HUES64 (cell line): ENCODE measurements at regions not wholly inside any gene's neighbourhood (a gene's known extent, or its start where the extent isn't known, plus 50 kb on each side); places are given as distances from the start of the nearest gene placed in this dataset.

ENCODE experiments used
- H3K27ac ChIP-seq: 2 replicates; pipeline ENCODE4 v1.7.0; 2013; ENCODE audit warnings: low read depth, low read length, inconsistent platforms
- H3K27me3 ChIP-seq: 2 replicates; pipeline ENCODE4 v1.6.1; 2013; ENCODE audit warnings: mild to moderate bottlenecking, low read length; ENCODE audit not compliant: insufficient read depth
- H3K36me3 ChIP-seq: 2 replicates; pipeline ENCODE4 v1.6.1; 2013; ENCODE audit warnings: mild to moderate bottlenecking, low read length; ENCODE audit not compliant: insufficient read depth
- H3K4me1 ChIP-seq: 2 replicates; pipeline ENCODE4 v1.6.1; 2013; ENCODE audit warnings: mild to moderate bottlenecking, low read length, moderate library complexity; ENCODE audit not compliant: insufficient read depth
- H3K4me3 ChIP-seq: 2 replicates; pipeline ENCODE4 v1.5.1; 2013; ENCODE audit warnings: mild to moderate bottlenecking, low read length, moderate library complexity
- H3K9ac ChIP-seq: 2 replicates; pipeline ENCODE4 v1.6.1; 2013; ENCODE audit warnings: mild to moderate bottlenecking, low read depth, low read length
- H3K9me3 ChIP-seq: 2 replicates; pipeline ENCODE4 v1.6.1; 2013; ENCODE audit warnings: low read depth, low read length; ENCODE audit not compliant: insufficient read depth
- WGBS: fragments of 150-250, 120-280 bp; methylation state at CpG from one replicate; pipeline ENCODE4 v1.1.7; 2013; ENCODE audit warnings: missing lambda C conversion rate; 5-methylcytosine and 5-hydroxymethylcytosine counted together

DNA sequence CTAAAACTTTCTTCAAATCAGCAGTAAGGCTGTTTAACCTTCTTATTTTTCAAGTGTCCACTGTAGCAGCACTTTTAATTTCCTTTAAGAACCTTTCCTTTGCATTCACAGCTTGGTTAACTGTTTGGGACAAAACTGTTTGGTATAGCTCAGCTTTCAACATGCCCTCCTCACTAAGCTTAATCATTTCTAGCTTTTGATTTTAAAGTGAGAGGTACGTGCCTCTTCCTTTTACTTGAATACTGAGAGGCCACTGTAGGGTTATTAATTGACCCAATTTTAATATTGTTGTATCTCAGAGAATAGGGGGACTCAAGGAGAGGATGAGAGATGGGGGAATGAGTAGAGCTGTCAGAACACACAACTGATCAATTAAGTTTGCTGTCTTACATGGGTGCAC, 129.5 kb upstream of the MMS22L start:
- no peaks in the 10 kb centered on the region for H3K9me3 ChIP-seq
- H3K27me3 ChIP-seq: no peaks in the 10 kb centered on the region
- H3K36me3 ChIP-seq: no peaks in the 10 kb centered on the region
- no peak overlapping the region for H3K9ac ChIP-seq
- WGBS: no CpG with 5 or more reads among the region's 1 CpG
- no peak overlapping the region for H3K27ac ChIP-seq
- peaks cover 9% of the 10 kb centered on the region; the same call in 1 of the 2 replicates for H3K4me1 ChIP-seq
- no peak overlapping the region for H3K4me3 ChIP-seq

DNA sequence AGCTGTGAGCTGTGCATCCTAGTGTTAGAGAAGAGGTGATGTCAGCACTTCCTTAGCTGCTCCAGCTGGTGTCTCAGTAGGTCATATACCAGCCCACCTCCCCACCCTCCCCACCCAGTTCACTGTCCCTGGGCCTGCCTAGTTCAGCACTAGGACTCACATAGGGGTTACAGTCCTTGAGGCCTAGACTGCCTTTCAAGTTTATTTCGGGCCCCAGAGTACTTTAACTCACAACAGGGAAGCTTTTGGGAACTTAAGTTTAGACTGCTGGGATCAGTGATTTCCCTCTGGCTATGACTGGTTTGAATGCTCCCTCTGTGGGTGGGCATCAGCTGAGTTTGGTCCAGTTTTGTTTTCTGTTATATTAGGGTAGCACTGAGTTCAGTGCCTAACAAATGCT, 139.2 kb upstream of the MMS22L start:
- 38% methylated on average over 1 of the region's 1 CpG for WGBS
- Histone ChIP-seq H3K27me3 (peaks cover 79% of the 10 kb centered on the region), H3K27ac (no peak overlapping the region)

DNA sequence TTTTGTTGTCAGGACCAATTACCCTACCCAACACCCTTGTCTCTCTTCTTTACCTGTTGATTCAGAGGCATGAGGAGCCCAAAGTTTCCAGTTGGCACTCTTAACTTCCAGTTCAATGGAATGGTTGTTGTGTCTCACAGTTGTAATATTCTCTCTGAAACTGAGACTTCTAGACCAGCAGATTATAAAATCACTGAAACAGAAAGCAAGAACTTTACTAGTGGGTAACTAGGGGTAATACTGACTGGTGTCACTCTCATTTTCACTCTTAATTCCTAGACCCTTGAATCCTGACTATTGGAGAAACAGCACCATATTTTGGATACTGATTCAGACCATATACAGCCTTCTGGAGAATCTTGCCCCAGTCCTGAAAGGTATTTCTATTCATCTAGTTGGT, 140.2 kb upstream of the MMS22L start:
- H3K27me3 ChIP-seq: peaks cover 84% of the 10 kb centered on the region
- H3K27ac ChIP-seq: no peak overlapping the region
- no peaks in the 10 kb centered on the region for H3K9me3 ChIP-seq
- H3K9ac ChIP-seq: no peak overlapping the region
- no peaks in the 10 kb centered on the region for H3K4me1 ChIP-seq
- no peak overlapping the region for H3K4me3 ChIP-seq
- H3K36me3 ChIP-seq: no peaks in the 10 kb centered on the region

More for the DNA sequence above, 139.2 kb upstream of the MMS22L start:
- Histone ChIP-seq H3K36me3 (no peaks in the 10 kb centered on the region), H3K9ac (no peak overlapping the region), H3K9me3 (no peaks in the 10 kb centered on the region), H3K4me1 (no peaks in the 10 kb centered on the region), H3K4me3 (no peak overlapping the region)

DNA sequence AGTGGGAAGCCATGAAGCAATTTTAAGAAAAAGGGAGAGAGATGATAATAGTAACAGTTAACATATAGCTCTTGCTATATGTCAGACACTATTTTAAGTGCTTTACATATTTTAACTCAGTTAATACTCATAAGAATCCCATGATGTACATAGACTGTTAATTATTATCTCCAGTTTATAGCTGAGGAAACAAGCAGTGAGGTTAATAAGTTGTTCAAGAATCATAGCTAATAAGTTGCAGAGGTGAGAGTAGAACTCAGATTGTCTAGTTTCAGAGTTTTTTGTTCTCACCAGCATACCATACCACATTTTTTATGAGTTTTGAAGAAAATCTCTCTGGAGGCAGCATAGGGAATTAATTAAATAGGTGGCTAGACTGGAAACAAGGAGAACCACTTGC, 144.6 kb upstream of the MMS22L start:
- H3K9me3 ChIP-seq: no peaks in the 10 kb centered on the region
- no peak overlapping the region for H3K4me3 ChIP-seq
- H3K36me3 ChIP-seq: no peaks in the 10 kb centered on the region
- H3K27ac ChIP-seq: no peak overlapping the region
- H3K4me1 ChIP-seq: no peaks in the 10 kb centered on the region
- H3K27me3 ChIP-seq: peaks cover 49% of the 10 kb centered on the region
- H3K9ac ChIP-seq: no peak overlapping the region

DNA sequence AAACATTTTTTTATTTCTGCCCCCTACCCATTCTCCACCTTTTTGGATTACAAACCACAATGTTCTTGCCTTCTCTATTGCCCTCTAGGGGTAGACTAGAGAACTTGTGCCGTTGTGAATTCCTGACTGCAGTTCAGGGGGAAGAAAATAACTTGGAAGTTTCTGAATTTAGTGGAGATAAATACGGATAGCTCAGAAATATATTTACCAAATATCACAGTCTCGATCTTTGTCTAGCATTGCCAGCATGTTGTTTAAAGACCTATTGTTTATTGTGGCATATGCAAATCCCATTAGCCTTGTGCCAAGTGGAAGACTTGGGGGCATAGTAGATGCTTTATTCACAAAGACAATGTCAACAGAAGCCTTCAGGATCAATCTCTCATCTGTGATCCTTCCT, 154.1 kb upstream of the MMS22L start:
- Histone ChIP-seq H3K4me3 (no peak overlapping the region), H3K9me3 (no peaks in the 10 kb centered on the region), H3K4me1 (peaks cover 6% of the 10 kb centered on the region; the same call in 1 of the 2 replicates), H3K9ac (no peak overlapping the region), H3K36me3 (no peaks in the 10 kb centered on the region), H3K27me3 (no peaks in the 10 kb centered on the region; the same call in 1 of the 2 replicates), H3K27ac (no peak overlapping the region)
- WGBS: 75% methylated on average over 1 of the region's 3 CpGs

DNA sequence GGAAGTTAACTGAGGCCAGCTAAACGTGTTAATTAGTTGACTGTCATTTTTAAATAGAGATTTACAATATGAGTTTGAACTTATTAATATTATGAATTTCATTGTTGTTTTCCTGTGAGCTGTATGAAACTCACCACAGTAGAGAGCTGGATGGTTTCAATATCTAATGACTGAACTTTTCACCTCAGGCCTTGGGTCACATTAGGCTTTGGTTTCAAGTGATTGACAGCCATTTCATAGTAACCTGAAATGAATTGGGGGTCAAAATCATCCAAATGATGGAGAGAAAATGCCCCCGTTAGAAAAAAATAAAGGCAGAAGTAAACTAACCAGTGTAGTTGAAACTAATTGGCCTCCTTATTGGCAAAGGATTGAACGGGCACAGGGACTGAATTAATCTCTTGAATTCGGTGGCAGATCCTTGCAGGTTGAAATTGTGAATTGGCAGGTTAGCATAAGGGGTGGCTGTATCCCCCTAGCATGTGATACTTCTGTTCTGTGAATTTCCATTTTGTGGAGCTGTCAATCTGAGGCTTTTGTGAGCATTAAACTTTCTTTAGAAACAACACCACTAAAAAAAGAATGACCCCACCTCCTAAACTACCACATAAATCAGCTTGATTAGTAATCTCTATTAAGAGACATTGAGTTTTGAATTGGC, 155.1 kb upstream of the MMS22L start:
- H3K27ac ChIP-seq: no peak overlapping the region
- H3K9ac ChIP-seq: no peak overlapping the region
- H3K36me3 ChIP-seq: no peaks in the 10 kb centered on the region
- 92% methylated on average over 4 of the region's 4 CpGs for WGBS
- H3K4me3 ChIP-seq: no peak overlapping the region
- no peaks in the 10 kb centered on the region for H3K9me3 ChIP-seq
- peaks cover 13% of the 10 kb centered on the region for H3K4me1 ChIP-seq
- no peaks in the 10 kb centered on the region; the same call in 1 of the 2 replicates for H3K27me3 ChIP-seq

DNA sequence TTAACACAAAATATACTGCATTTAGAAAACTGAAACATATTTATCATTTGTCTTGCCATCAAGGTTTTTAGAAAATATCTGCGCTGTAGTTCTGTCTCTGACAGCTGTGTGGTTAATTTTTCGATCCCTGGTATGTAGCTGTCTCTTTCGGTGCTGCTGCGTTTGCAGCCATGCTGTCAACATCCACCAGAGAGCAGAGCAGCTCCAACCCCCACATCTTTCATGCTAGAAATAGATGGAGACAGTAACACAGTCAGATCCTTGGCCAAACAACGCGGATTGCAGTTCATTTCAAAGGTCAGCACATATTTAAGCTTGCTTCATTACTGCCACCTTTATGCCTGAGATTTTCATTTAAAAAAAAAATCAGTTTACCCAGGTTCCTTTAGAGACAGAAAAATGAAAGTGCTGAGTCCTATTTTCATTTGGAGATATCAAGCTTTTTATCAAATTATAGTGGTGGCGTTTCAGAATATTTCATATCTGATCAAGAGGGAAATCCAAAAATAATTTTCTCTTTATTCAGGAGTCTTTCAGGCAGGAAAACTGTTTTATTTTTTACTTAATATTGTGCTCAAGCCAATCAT, 157.7 kb upstream of the MMS22L start:
- H3K4me3 ChIP-seq: no peak overlapping the region
- H3K9me3 ChIP-seq: no peaks in the 10 kb centered on the region
- H3K36me3 ChIP-seq: no peaks in the 10 kb centered on the region
- H3K27ac ChIP-seq: no peak overlapping the region
- no peaks in the 10 kb centered on the region for H3K27me3 ChIP-seq
- peaks cover 24% of the 10 kb centered on the region for H3K4me1 ChIP-seq
- 43% methylated on average over 6 of the region's 7 CpGs for WGBS
- no peak overlapping the region for H3K9ac ChIP-seq

DNA sequence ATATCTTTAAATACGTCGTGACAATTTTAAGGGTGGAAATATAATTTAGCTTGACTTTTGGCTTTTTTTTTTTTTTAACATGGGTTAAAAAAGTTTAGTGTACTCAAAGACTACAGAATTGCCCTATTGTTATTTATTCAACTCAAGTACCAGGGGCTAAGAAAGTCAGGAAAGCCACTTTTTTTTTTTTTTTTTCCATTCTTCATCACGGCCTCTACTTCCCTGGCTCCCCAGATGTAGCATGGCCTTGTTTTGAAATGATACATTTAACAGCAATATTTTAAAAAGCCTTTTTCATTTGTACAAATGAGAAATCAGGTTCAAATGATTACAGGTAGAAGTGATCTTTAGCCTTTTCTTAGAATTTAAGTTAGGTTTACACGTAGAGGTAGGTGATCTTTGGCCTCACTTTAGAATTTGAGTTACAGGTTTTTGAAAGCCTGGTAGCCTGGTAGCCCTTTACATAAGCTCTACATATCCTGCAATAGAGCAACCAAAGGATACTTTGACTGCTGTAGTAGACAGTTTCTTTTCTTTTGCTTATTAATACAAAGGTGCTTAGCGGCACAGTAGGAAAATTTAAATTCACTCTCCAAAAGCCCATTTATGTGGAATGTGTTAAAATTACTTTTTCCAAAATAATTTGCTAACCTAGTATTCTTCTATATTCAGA, 160.5 kb upstream of the MMS22L start:
- Histone ChIP-seq H3K27ac (peak overlapping the region; percentile 27; the same call in 1 of the 2 replicates), H3K36me3 (no peaks in the 10 kb centered on the region), H3K9me3 (no peaks in the 10 kb centered on the region), H3K27me3 (no peaks in the 10 kb centered on the region), H3K4me3 (no peak overlapping the region), H3K4me1 (peaks cover 21% of the 10 kb centered on the region), H3K9ac (no peak overlapping the region)
- WGBS: 62% methylated on average over 3 of the region's 5 CpGs

DNA sequence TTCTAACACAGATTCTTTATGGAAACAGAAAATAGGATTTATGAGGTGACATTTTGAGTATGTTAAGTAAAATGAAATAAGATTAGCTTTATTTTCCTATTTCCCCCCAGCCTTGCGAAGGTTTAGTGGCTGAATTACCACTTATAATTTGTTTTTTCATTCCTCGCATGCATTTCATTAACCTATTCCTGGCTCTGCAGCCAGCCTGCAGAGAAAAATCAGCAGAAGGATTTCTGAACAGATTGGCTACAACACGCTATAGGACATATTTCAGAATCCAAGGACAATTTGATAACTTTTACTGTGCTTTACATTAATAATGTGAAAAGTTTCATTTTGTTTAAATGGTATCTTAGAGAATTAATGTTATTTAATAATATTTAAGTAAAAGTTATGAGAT, 162.4 kb upstream of the MMS22L start:
- no peak overlapping the region for H3K9ac ChIP-seq
- no peaks in the 10 kb centered on the region for H3K36me3 ChIP-seq
- peaks cover 21% of the 10 kb centered on the region for H3K4me1 ChIP-seq
- no peaks in the 10 kb centered on the region for H3K9me3 ChIP-seq
- no peak overlapping the region for H3K4me3 ChIP-seq
- H3K27me3 ChIP-seq: no peaks in the 10 kb centered on the region
- 94% methylated on average over 3 of the region's 3 CpGs for WGBS
- no peak overlapping the region for H3K27ac ChIP-seq

DNA sequence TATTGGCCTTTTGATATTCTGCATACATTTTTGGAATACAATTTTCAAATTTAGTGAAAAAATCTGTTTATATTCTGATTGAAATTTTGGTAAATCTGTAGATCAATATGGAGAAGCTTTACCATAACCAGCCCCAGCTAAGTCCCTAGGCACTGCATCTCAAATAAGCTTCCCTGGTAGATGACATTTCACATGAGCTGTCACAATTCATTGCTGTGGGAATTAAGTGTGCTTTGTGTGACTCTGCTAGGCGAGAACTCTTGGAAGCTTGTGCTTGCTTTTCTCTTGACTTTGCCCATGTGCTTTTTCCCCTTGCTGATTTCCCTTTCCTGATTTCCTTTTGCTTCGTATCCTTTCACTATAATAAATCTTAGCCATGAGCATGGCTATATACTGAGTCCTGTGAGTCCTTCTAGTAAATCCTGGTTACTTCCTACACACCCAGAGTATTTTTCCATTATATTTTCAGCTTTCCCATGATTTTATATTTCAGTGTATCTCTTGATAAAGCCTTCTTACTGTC, 166.5 kb upstream of the MMS22L start:
- Histone ChIP-seq H3K4me3 (no peak overlapping the region), H3K36me3 (no peaks in the 10 kb centered on the region), H3K9ac (no peak overlapping the region), H3K27me3 (no peaks in the 10 kb centered on the region), H3K27ac (no peak overlapping the region), H3K4me1 (no peaks in the 10 kb centered on the region), H3K9me3 (no peaks in the 10 kb centered on the region)
- WGBS: 92% methylated on average over 2 of the region's 2 CpGs

DNA sequence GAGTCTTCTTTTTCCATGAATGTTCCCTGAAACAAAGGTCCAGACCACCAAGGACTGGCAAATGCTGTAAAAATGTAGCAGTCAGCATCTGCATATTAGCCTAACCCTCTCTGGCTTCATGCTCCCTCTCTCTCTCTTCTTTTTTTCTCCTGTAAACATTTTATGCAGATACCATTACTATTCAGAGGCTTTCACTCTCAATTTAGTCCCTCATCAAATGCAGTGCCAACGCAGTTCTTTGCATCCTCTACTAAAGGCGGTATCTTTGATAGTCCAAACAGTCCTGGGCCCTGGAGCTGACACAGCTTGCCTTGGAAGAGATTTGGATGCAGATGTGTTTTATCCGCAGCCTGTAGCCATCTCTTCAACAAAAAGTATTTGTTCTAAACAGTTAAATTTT, 167.1 kb upstream of the MMS22L start:
- Histone ChIP-seq H3K27ac (no peak overlapping the region), H3K27me3 (no peaks in the 10 kb centered on the region), H3K4me1 (no peaks in the 10 kb centered on the region), H3K4me3 (no peak overlapping the region), H3K36me3 (no peaks in the 10 kb centered on the region), H3K9me3 (no peaks in the 10 kb centered on the region), H3K9ac (no peak overlapping the region)
- WGBS: 90% methylated on average over 2 of the region's 3 CpGs
